Iris pigment epithelial cell (primary cell): ENCODE measurements at regions not wholly inside any gene's neighbourhood (a gene's known extent, or its start where the extent isn't known, plus 50 kb on each side); places are given as distances from the start of the nearest gene placed in this dataset.

Source experiments
- DNase-seq: peaks from one replicate; pipeline ENCODE4 v3.0.0-alpha.2; 2011; ENCODE audit warnings: low read depth

GRCh38 chr14:100467046-100467750, 120.0 kb downstream of the BEGAIN start:
- DNase-seq = no peak

GRCh38 chr14:100467939-100468338, 119.3 kb downstream of the BEGAIN start:
- no peak for DNase-seq

GRCh38 chr14:100468557-100468956, 118.7 kb downstream of the BEGAIN start:
- DNase-seq = no peak

- DNase-seq = no peak
Measured at GRCh38 chr14:100469632-100470522, 117.3 kb downstream of the BEGAIN start.

DNA sequence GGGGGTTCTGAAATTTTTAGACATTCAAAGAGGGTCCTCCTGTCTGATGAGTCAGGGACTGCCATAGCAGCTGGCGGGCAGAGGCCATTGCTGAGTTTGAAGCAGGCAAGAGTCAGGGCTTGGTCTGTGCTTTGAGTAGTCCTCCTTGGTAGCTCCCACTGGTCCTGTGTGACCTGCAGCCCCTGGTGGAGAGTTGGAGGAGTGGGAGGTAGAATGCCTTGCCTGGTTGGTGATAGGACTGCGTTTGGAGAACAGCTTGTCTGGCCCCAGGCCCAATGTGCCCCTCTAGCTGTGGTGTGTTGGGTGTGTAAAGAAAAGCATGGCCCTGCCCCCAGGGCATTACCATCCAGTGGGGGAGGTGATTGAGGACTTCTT, 116.7 kb downstream of the BEGAIN start:
- no peak for DNase-seq

GRCh38 chr14:100471441-100472093, 115.7 kb downstream of the BEGAIN start:
- DNase-seq = no peak

DNA sequence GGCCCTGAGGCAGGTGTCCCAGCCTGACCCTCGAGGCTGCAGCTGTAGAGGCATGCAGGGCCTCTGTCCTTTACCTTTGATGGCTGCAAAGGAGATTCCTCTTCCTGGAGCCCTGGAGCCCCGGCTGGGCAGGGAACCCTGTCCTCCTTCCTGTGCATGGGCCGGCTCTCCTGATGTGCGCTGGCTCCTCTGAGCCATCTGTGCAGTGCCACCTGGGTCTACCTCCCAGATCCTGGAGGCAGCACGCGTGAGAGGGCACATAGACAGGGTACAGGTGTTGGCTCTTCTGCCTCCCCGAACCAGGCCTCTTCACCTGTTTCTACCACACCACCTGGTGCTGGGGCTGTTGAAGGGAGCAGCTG, 115.1 kb downstream of the BEGAIN start:
- no peak for DNase-seq

GRCh38 chr14:100472491-100472890, 114.7 kb downstream of the BEGAIN start:
- no peak for DNase-seq

- DNase-seq = no peak
Measured at GRCh38 chr14:100473249-100473648, 114.0 kb downstream of the BEGAIN start.

DNA sequence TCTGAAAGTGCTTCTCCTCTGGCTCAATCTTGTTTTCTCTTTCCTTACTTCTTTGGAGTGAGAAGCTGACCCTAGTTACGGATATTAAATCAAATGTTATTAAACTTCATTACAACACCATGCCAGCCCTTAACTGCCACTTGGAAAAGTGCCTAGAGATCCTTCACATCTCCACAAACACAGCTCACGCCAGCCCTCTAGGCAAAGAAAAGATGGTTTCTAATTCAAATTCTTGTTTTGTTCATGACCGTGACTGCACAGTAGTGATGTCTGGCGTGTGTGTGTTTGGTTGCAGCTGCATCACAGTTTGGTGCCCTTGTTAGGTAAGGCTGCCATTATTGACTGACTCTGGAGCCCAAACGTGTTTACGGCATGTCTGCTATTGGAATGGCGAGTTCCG, 113.0 kb downstream of the BEGAIN start:
- no peak for DNase-seq

DNA sequence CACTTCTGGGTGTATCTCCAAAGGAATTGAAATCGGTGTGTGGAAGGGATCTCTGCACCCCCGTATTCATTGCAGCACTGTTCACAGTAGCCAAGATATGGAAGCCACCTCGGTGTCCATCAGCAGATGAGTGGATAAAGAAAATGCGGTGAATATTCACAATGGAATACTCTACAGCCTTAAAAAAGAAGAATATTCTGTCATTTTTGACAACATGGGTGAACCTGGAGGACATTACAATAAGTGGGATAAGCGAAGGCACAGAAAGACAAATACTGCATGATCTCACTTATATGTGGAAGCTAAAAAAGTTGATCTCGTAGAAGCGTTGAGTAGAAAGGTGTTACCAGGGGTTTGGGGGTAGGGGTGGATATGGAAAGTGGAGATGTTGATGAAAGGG, 111.9 kb downstream of the BEGAIN start:
- no peak for DNase-seq

DNA sequence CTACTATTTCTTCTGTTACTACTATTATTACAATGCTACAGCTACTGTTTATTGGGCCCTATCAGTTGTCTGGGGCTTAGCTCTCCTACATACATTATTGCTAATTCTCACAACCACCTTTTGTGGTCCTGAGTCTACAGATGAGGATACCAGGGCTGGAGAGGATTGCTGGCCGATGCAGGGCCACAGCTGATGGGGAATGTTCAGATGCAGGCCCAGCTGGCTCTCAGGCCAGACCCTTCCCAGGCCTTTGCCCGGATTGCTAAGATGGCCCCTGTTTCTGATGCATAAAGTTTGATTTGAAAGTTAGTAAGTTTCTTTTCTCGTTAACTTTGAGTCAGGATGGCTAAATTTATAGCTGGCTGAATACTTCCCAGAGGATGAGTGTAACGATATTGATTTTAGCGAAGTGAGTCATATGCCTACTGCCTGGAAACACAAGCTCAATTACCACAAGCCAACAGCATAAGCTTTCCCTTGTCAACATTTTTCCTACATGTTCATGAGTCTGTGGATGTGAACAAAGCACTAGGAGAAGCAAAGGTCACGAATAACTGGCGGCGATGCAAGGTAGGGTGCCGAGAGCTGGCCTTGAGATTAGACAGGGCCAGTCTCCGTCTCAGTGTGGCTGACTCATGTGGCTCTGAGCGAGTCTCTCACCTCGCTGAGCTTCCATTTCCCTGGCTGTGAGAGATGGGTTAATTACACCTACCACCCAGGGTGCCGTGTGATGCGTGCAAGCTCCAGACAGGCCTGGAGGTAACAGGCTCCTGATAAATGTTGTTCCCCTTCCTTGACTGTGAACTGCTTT, 111.0 kb downstream of the BEGAIN start:
- DNase-seq = peak; percentile 79

GRCh38 chr14:100484531-100485267, 102.5 kb downstream of the BEGAIN start:
- no peak for DNase-seq

DNA sequence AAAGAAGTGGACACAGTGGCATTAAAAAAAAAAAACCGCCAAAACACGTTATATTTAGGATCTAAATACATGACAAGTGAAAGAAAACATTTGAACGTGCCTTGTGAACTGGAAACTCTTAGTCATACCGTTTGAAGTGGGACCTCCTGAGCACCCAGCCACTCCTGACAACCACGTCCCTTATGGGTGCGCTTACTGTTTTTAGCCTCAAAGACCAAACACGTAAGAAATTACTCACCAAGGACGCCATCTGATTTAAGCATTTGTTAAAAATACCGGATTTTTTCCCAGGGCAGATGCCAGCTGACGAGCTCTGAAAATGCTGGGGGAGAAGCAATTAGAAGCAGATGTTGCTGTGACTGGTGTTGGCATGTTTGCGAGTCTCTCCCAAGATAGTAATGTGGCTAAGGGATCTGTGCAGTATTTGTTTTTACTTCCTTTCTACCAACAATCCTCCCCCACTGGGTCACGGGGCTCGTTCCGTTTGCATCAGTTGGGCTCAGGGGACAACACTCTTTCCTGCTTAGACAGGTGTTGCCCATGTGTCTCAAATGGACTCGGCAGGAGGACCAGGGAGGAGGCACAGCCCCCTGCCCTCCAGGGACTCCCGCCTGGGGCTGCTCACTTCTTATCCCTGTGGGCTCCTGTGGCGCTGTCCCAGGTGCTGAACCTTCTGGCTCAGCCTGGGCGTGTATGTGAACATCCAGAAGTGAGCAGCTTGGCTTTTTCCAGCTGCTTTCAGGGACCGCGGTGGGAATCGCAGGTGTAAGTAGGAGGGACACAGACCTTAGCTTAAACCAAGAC, 101.0 kb downstream of the BEGAIN start:
- DNase-seq = peak; percentile 66
